H1 (cell line): ENCODE measurements at regions not wholly inside any gene's neighbourhood (a gene's known extent, or its start where the extent isn't known, plus 50 kb on each side); places are given as distances from the start of the nearest gene placed in this dataset.

ENCODE experiments used
- CHD7 ChIP-seq: fragments of 300-600 bp; sonication (generic); IDR thresholded peaks from 2 replicates; pipeline ENCODE4 v1.7.1; 2012; ENCODE audit warnings: low read length, moderate library complexity, mild to moderate bottlenecking, inconsistent platforms; ENCODE audit not compliant: insufficient replicate concordance
- SIRT6 ChIP-seq: IDR thresholded peaks from one replicate; pipeline ENCODE4 v1.7.1; 2012; ENCODE audit warnings: low read length, inconsistent platforms
- ZNF274 ChIP-seq: IDR thresholded peaks from 2 replicates; pipeline ENCODE4 v1.7.0; 2012; ENCODE audit warnings: low read length, borderline replicate concordance; ENCODE audit errors: extremely low read depth

DNA sequence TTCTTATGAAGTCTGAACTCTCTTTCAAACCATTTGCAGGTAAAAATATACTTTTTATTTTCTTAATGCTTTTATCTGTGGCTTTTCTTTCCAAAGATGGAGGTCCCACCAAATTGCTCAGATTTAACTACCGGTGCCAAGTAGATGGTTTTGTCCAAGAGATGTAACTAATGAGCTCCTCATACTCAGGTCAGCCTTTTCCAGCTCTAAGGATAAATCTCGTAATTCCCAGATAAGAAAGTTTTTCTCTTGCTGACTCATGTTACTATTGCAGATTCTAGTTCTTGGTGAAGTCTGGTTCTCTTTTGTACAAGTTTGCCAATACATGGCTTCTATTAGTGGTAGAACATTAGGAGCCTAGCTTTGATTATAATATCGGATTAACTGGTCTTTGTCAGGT lies 550.8 kb upstream of the ZNF804A start (continued):
- no peak for TF ChIP-seq CHD7
- TF ChIP-seq SIRT6 = no peak
- TF ChIP-seq ZNF274 = no peak
